A549 (cell line): ENCODE measurements at regions not wholly inside any gene's neighbourhood (a gene's known extent, or its start where the extent isn't known, plus 50 kb on each side); places are given as distances from the start of the nearest gene placed in this dataset.

Experiments
- ATAC-seq, 2 experiments: fragments of 200-7000 bp in 1 of 2; fragments of >200 bp in 1 of 2; cut with Nextera tagmentation in 1 of 2; cut with Tn5 transposase in 1 of 2; 3 replicates each; pipeline versions ENCODE4 v1.8.0 to v1.9.1; 2018 to 2020; ENCODE audit warnings: mild to moderate bottlenecking in 1 of 2, moderate library complexity in 1 of 2
- CTCF ChIA-PET: fragments of 300-600 bp; sonication (Branson Sonifier 250); formaldehyde crosslinking; extraction: SDS; loops from one replicate; lab custom pipeline; 2021; ENCODE audit warnings: antibody characterized with exemption, inconsistent platforms; lab: Yijun Ruan, JAX
- POLR2A ChIA-PET: fragments of 350-600 bp; formaldehyde crosslinking; extraction: SDS; loops from one replicate; lab custom pipeline; 2021; ENCODE audit warnings: antibody characterized with exemption, inconsistent platforms; lab: Yijun Ruan, JAX
- DNase-seq, 2 experiments: peaks; one replicate each; pipeline versions ENCODE4 v3.0.0 to v3.0.0-alpha.2; 2011 to 2016; ENCODE audit warnings: low read depth in 1 of 2, low spot score in 1 of 2
- FAIRE-seq: peaks from 2 replicates; lab custom pipeline; 2011; peaks lifted over from hg19 to GRCh38; lab: Jason Lieb, UNC
- H3K27ac ChIP-seq, 2 experiments: fragments of >200 bp; sonication (Bioruptor Twin); formaldehyde crosslinking; 3 replicates each; pipeline ENCODE4 v1.5.1; 2016 to 2017
- H3K4me1 ChIP-seq: fragments of >200 bp; sonication (Bioruptor Twin); formaldehyde crosslinking; 3 replicates; pipeline ENCODE4 v1.6.1; 2016
- H3K4me2 ChIP-seq: fragments of >200 bp; sonication (Bioruptor Twin); formaldehyde crosslinking; 3 replicates; pipeline ENCODE4 v1.6.1; 2016
- H3K4me3 ChIP-seq: fragments of >200 bp; sonication (Bioruptor Twin); formaldehyde crosslinking; 3 replicates; pipeline ENCODE4 v1.5.1; 2016
- H3K9me3 ChIP-seq: fragments of >200 bp; sonication (Bioruptor Twin); formaldehyde crosslinking; 3 replicates; pipeline ENCODE4 v1.6.1; 2016
- ATOH8 ChIP-seq: fragments of 250-450 bp; sonication (Bioruptor Pico); IDR thresholded peaks from 2 replicates; pipeline ENCODE4 v1.5.0; 2020; ENCODE audit warnings: low read depth, mild to moderate bottlenecking, moderate library complexity
- BCL3 ChIP-seq: fragments of >200 bp; sonication (Bioruptor Twin); formaldehyde crosslinking; IDR thresholded peaks from 3 replicates; pipeline ENCODE4 v1.6.1; 2016
- CBX8 ChIP-seq: fragments of 200-600 bp; sonication (generic); IDR thresholded peaks from 2 replicates; pipeline ENCODE4 v1.6.1; 2016
- CHD2 ChIP-seq: fragments of 150-350 bp; IDR thresholded peaks from 2 replicates; pipeline ENCODE4 v1.6.1; 2014; ENCODE audit warnings: low read length; ENCODE audit not compliant: partially characterized antibody
- CHD4 ChIP-seq: fragments of 200-600 bp; sonication (generic); IDR thresholded peaks from 2 replicates; pipeline ENCODE4 v1.6.1; 2016; ENCODE audit warnings: antibody characterized with exemption, mild to moderate bottlenecking, borderline replicate concordance
- CTCF ChIP-seq: fragments of >200 bp; sonication (Bioruptor Twin); formaldehyde crosslinking; IDR thresholded peaks from 3 replicates; pipeline ENCODE4 v1.5.1; 2016
- E2F6 ChIP-seq: IDR thresholded peaks from 2 replicates; pipeline ENCODE4 v1.6.1; 2012; ENCODE audit warnings: low read depth, borderline replicate concordance
- ELK1 ChIP-seq: fragments of 150-350 bp; IDR thresholded peaks from 2 replicates; pipeline ENCODE4 v1.6.1; 2014; ENCODE audit warnings: low read depth, mild to moderate bottlenecking, low read length
- FOSB ChIP-seq: fragments of 250-450 bp; sonication (Bioruptor Pico); IDR thresholded peaks from 2 replicates; pipeline ENCODE4 v1.5.0; 2020; ENCODE audit warnings: mild to moderate bottlenecking, moderate library complexity
- FOXS1 ChIP-seq: fragments of 250-450 bp; sonication (Bioruptor Pico); IDR thresholded peaks from 2 replicates; pipeline ENCODE4 v1.5.0; 2020; ENCODE audit warnings: mild to moderate bottlenecking, moderate library complexity
- HES2 ChIP-seq: fragments of >200 bp; sonication (Bioruptor Twin); formaldehyde crosslinking; IDR thresholded peaks from 2 replicates; pipeline ENCODE4 v1.6.1; 2016
- HEYL ChIP-seq: fragments of 250-450 bp; sonication (Bioruptor Pico); IDR thresholded peaks from 2 replicates; pipeline ENCODE4 v1.8.0; 2021; ENCODE audit warnings: mild to moderate bottlenecking, moderate library complexity
- HOXA7 ChIP-seq: fragments of 250-450 bp; sonication (Bioruptor Pico); IDR thresholded peaks from 2 replicates; pipeline ENCODE4 v1.5.0; 2020; ENCODE audit warnings: mild to moderate bottlenecking, moderate library complexity
- HOXB5 ChIP-seq: fragments of 250-450 bp; sonication (Bioruptor Pico); IDR thresholded peaks from 2 replicates; pipeline ENCODE4 v1.5.0; 2020; ENCODE audit warnings: mild to moderate bottlenecking, moderate library complexity
- JUNB ChIP-seq: fragments of >200 bp; sonication (Bioruptor Twin); formaldehyde crosslinking; IDR thresholded peaks from 2 replicates; pipeline ENCODE4 v1.6.1; 2016
- MAFK ChIP-seq: fragments of 450-650 bp; IDR thresholded peaks from 2 replicates; pipeline ENCODE4 v1.6.1; 2014; ENCODE audit not compliant: partially characterized antibody
- MAX ChIP-seq: IDR thresholded peaks from 2 replicates; pipeline ENCODE4 v1.6.1; 2012
- MYC ChIP-seq: IDR thresholded peaks from 2 replicates; pipeline ENCODE4 v1.6.1; 2012; ENCODE audit warnings: mild to moderate bottlenecking, inconsistent platforms, low read length, improper control_type of control experiment, borderline replicate concordance
- NFE2L2 ChIP-seq: fragments of 150-350 bp; conservative IDR thresholded peaks from 2 replicates; pipeline ENCODE4 v1.6.1; 2014; ENCODE audit warnings: low read length
- POLR2AphosphoS2 ChIP-seq: conservative IDR thresholded peaks from 2 replicates; pipeline ENCODE4 v1.6.1; 2012; ENCODE audit warnings: low read length, improper control_type of control experiment, inconsistent platforms
- SMC3 ChIP-seq: fragments of >200 bp; sonication (Bioruptor Twin); formaldehyde crosslinking; IDR thresholded peaks from 3 replicates; pipeline ENCODE4 v1.6.1; 2018; ENCODE audit warnings: inconsistent platforms
- TFCP2L1 ChIP-seq: fragments of 250-450 bp; sonication (Bioruptor Pico); IDR thresholded peaks from 2 replicates; pipeline ENCODE4 v1.5.0; 2021; ENCODE audit warnings: mild to moderate bottlenecking
- TP53 ChIP-seq: fragments of 250-450 bp; sonication (Bioruptor Pico); IDR thresholded peaks from 2 replicates; pipeline ENCODE4 v1.5.0; 2021; ENCODE audit warnings: mild to moderate bottlenecking, moderate library complexity
- ZC3H11A ChIP-seq: fragments of 450-650 bp; IDR thresholded peaks from 2 replicates; pipeline ENCODE4 v1.6.1; 2014; ENCODE audit warnings: antibody characterized with exemption, mild to moderate bottlenecking
- ZSCAN20 ChIP-seq: fragments of 250-450 bp; sonication (Bioruptor Pico); IDR thresholded peaks from 2 replicates; pipeline ENCODE4 v1.8.0; 2022; ENCODE audit warnings: mild to moderate bottlenecking, moderate library complexity
- WGBS: methylation state at CpG from one replicate; pipeline ENCODE4 v1.1.6; 2017; ENCODE audit errors: missing lambda C conversion rate; 5-methylcytosine and 5-hydroxymethylcytosine counted together

GRCh38 chr10:81215498-81215897, 659.5 kb upstream of the NRG3 start:
- ChIA-PET CTCF (no interaction called here), POLR2A (no interaction called here)
- ATAC-seq: no peak
- Histone ChIP-seq H3K9me3 (no peaks in the 10 kb centered on the region), H3K27ac (no peak overlapping the region), H3K4me3 (no peak overlapping the region), H3K4me1 (no peaks in the 10 kb centered on the region), H3K4me2 (no peak overlapping the region)
- TF ChIP-seq FOXS1 (CRISPR knock-in tag): no peak
- TF ChIP-seq NFE2L2: peak; percentile 33; the same call in 1 of the 2 replicates
- TF ChIP-seq MAFK: peak; percentile 58
- no peak for TF ChIP-seq HOXB5 (CRISPR knock-in tag)
- no peak for TF ChIP-seq MAX
- FAIRE-seq: no peak
- DNase-seq: no peak
- 6% methylated on average over 3 of the region's 3 CpGs for WGBS

GRCh38 chr10:81216949-81217348, 658.0 kb upstream of the NRG3 start:
- DNase-seq (no peak), FAIRE-seq (no peak), ATAC-seq (no peak)
- no peaks in the 10 kb centered on the region for H3K4me1 ChIP-seq
- 13% methylated on average over 5 of the region's 5 CpGs for WGBS
- H3K4me3 ChIP-seq: no peak overlapping the region
- POLR2A ChIA-PET: no interaction called here
- TF ChIP-seq HEYL (CRISPR knock-in tag): no peak
- TF ChIP-seq ZC3H11A: no peak
- TF ChIP-seq TFCP2L1: no peak
- TF ChIP-seq ATOH8 (CRISPR knock-in tag): no peak
- no peak for TF ChIP-seq E2F6
- TF ChIP-seq BCL3: no peak
- TF ChIP-seq HOXB5 (CRISPR knock-in tag): no peak
- no peak for TF ChIP-seq FOSB (CRISPR knock-in tag)
- TF ChIP-seq ZSCAN20 (CRISPR knock-in tag): no peak
- no peak for TF ChIP-seq ELK1
- TF ChIP-seq JUNB: no peak
- TF ChIP-seq SMC3: no peak
- H3K27ac ChIP-seq: no peak overlapping the region
- H3K4me2 ChIP-seq: no peak overlapping the region
- no peaks in the 10 kb centered on the region for H3K9me3 ChIP-seq
- CTCF ChIA-PET: no interaction called here

GRCh38 chr10:81218307-81218706, 656.7 kb upstream of the NRG3 start:
- FAIRE-seq: no peak

More at GRCh38 chr10:81218307-81218706, 656.7 kb upstream of the NRG3 start:
- Histone ChIP-seq H3K9me3 (no peaks in the 10 kb centered on the region), H3K4me2 (no peak overlapping the region), H3K4me1 (no peaks in the 10 kb centered on the region), H3K27ac (no peak overlapping the region), H3K4me3 (no peak overlapping the region)
- ChIA-PET POLR2A (no interaction called here), CTCF (interaction anchor here (0.6 kb wide), 1 partner anchor 564 kb away, joined by 3 read pairs; no protein-coding TSS in a partner anchor)
- TF ChIP-seq TFCP2L1: no peak
- TF ChIP-seq JUNB: no peak
- TF ChIP-seq CTCF: no peak
- no peak for TF ChIP-seq FOXS1 (CRISPR knock-in tag)
- no peak for TF ChIP-seq CBX8
- no peak for TF ChIP-seq HOXA7 (CRISPR knock-in tag)
- no peak for TF ChIP-seq MYC
- no peak for TF ChIP-seq ELK1
- no peak for TF ChIP-seq HES2
- TF ChIP-seq E2F6: no peak
- no peak for TF ChIP-seq CHD4
- TF ChIP-seq CHD2: no peak
- TF ChIP-seq POLR2AphosphoS2: no peak
- no peak for TF ChIP-seq TP53
- TF ChIP-seq MAX: no peak
- no peak for TF ChIP-seq SMC3
- no peak for TF ChIP-seq ZSCAN20 (CRISPR knock-in tag)
- no peak for TF ChIP-seq FOSB (CRISPR knock-in tag)
- no peak for DNase-seq
- ATAC-seq: no peak
- 43% methylated on average over 4 of the region's 4 CpGs for WGBS
